Kidney tubule cell (primary cell): ENCODE measurements at regions not wholly inside any gene's neighbourhood (a gene's known extent, or its start where the extent isn't known, plus 50 kb on each side); places are given as distances from the start of the nearest gene placed in this dataset.

Experiments used
- DNase-seq: peaks from one replicate; pipeline ENCODE4 v3.0.0-alpha.2; 2018; ENCODE audit warnings: low spot score

DNA sequence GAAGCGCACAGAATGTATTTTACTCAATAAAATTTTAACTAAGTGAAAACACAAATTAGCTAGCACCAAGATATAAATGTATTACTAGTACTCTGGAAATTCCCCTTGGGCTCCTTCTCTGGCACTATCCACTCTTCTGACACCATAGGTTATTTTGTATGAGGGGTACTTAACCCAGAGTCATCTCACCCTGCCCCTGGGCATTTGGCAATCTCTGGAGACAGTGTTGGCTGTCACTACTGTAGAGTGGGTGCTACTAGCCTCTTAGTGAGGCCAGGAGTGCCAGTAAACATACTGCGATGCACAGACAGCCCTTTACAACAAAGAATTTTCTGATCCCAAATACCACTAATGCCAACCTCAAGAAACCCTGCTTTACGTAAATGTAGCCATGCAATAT, 246.3 kb upstream of the KBTBD8 start:
- no peak for DNase-seq

DNA sequence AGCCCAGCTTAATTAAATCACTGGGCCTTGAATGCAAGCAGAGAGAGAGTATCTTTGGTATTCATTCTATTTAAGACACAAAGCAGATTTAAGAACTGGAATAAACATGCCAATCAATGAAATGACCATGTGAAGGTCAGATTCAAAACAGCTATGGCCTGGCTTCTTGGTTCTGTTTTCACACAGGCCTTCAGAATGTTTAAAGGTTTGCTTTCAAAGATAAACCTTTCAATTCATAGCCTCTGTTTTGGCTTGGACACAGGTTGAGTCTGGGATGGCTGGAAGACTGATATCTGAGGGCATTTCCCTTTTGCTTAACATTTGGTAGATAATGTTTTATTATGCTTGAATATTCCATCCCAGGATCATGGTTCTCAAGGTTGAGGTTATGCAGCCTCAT, 244.4 kb upstream of the KBTBD8 start:
- no peak for DNase-seq

DNA sequence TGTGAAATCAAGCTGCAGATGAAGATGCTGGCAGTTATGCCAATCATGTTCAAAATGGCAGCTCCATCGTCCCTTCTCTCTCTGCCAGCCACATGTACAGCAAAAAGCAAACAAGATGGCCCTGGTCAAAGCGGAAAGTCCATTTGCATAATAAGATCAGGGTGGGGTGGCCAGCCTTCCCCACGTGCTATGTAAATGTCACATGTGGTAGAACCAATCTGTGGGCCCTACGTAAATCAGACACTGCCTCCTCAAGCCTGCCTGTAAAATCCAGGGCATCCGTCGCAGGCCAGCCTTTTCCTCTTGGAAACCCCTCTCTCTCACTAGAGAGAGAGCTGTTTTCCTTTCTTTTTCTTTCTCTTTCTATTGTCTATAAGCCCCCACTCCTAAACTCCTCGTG, 243.5 kb upstream of the KBTBD8 start:
- DNase-seq, result no peak

DNA sequence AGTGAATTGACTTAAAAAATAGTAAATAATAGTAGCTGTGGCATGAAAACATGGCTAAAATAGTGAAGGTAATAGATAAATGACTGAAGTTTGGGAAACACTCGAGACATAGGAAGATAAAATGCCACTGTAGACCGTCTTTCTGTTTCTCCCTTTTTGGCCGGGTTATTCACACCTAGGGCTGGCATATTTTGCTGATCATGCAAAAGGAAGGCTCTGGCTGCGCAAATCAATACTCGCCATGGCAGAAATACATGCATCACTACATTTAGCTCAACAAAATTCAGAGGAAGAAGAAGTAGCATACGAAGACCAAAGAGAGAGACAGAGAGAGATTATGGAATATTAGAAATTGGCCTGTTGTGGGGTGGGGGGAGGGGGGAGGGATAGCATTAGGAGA, 242.2 kb upstream of the KBTBD8 start:
- no peak for DNase-seq

DNA sequence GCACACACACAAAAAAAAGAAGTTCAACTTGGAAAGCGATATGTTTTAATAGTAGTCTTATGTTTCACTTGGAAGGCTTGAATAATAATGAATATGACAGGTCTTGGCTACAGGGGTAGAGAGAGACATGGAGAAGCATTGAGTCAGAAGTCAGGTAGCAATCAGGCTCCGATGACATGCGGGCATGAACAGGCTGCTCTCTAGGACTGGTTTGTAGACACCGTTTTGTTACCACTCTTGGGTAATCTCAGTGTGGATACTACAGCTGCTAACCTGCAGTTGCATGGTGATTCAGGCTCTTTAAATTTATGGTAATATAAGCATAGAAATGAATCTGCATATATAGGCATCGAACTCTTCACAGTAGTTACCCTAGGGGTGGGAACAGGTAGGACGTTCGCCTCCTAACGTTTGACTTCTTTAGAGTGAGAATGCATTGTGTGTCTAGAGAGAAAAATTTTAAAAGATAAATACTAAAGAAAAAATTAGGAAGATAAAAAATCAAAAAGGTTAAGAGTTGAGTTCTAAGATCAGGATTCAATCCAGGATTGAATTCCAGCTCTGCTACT, 241.6 kb upstream of the KBTBD8 start:
- no peak for DNase-seq

DNA sequence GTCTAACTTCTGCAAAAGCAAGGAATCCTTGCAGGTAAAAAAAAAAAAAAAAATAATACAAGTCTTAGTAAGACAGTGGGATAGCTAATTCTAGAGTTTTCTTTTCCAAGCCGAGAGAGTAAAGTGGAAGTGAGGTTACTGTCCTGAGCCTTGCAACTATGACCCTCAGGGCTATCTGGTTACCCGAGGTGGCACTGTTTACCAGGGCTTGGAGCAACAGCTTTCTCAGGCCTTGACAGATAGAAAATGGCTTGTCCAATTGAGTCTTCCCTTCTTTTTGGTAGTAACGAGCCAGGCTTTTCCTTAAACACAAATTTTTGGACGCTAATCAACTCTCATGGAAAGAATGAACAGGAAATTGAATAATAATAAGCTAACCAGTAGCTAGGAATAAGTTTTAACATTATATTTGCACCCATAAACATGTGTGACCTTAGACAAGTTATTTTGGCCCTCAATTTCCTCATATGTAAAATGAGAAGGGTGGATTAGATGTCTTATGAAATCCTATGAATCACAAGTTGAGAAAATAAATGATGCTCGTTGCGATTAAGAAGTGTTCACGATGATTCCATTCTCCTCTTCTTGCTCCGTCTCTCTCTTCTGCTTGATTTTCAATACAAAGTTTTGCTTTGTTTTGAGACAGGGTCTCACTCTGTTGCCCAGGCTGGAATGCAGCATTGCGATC, 236.9 kb upstream of the KBTBD8 start:
- DNase-seq, result no peak

DNA sequence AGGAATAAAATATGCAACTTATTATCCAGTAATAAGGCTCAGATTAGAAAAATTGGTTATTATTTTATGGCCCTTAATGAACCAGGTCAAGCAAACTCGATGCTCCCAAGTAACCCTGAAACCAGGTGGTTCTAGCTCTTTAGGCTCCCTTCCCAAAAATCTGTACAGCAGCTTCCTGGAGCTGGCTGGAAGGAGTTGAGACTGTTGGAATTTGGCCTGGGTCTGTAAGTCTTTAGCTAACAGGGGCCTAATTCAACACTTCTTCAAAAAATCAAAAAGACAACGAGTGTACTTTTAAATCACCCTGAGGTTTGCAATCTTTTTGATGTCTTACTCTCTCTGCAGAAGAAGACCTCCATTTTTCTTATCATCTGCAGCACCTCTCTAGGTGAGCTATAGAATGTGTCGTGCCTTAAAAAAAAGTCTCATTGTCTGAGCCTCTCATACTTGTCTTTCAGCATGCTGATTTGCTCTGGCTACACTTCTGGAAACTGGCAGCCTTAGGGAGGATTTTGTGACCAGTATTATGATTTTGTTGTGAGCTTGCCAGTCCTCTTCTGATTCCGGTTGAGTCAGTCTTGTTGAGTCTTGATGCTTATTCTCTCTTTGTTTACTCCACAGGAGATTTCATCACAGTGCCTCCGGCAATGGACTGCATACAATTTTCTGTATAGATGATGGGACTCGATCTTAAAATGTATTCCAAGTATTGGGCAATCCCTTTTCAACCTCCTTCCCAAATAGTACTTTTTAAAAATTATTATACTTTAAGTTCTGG, 235.0 kb upstream of the KBTBD8 start:
- no peak for DNase-seq

DNA sequence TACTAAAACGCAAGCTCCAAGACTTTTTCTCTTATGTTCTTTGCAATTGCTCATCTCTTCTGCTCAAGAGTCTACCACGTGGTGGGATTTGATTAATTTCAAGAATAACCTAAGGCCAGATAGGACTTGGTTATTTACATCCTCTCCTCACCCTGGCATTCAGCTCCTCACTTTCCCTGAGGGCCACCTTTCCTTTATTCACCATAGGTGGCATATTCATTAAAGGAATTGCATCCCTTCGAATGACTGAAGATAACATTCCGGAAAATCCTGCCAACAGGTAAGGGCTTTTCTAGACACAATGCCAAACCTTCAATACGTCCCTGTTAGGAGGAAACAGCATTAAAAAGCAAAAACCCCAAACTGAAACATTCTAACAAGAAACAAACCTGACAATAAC, 220.0 kb upstream of the KBTBD8 start:
- no peak for DNase-seq

DNA sequence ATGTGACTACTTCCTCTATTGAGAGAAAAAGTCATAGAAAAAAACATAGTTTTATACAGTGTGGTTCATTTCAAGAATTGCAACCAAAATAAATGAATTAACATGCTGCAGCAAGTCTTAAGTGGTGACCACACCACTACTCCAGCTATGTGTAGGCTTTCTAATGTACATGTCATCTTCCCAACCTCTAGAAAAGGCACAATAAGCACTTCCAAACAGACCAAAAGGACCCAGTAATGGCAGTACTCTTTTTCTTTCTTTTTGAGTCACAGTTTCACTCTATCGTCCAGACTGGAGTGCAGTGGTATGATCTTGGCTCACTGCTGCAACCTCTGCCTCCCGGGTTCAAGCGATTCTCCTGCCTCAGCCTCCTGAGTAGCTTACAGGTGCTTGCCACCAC, 219.3 kb upstream of the KBTBD8 start:
- no peak for DNase-seq

DNA sequence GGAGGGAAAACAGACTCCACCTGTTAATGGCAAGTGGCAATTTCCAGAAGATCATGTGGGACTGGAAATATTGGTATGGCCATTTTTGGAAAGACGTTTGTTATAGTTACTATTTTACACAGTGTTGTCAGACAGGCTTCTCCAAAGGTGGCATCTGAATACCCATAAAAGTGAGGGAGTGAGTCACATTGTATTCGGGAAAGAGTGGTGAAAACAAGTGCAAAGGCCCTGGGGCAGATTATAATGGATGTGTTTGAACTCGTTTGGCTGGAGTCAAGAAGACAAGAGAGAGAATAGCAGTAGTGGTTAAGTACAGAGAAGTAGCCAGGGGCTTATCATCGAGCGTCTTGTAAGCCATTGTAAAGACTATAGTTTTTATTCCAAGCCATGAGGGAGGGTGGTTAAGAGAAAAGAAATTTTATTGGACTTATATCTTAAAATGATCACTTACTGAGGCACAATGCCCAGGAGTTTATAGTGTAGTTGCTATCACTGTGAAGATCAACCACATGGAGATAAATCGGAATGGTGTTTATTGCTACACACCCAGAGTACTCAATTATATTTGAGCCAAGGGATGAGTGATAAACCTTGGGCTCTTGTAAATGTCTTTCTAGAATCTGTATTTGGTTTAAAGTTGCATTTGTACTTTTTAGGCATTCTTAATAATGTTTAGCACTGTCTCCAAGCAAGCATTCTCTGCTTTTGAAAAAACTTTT, 212.8 kb upstream of the KBTBD8 start:
- no peak for DNase-seq

DNA sequence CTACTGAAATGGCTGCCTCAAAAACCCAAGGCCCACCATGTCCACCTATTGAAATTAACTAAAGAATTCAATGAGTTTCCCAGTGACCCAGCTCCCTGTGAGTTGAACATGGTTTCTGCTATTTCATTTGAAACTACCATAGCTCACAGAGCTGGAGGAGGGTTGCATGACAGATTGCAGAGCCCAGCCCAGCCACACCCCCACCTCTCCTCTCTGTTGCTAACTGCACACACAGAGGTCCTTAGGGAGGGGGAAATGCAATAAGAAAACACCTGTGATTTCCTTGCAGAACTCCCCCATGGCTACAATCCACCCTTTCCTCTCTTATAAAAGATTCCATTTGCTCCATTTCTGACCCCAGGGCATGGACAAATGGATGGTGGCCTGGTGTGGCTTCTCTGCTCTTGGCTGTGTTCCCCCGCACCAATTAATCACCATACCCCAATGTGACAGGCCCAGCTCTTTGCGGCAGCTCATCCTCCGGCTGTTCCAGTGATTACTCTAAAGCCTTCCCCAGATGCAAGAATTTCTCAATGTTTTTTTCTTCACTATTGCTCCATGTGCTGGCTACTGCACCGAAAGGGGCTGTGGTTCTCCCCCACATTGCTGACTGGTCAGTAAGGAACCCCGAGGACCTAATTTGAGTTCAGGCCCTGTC, 208.4 kb upstream of the KBTBD8 start:
- DNase-seq, result no peak

DNA sequence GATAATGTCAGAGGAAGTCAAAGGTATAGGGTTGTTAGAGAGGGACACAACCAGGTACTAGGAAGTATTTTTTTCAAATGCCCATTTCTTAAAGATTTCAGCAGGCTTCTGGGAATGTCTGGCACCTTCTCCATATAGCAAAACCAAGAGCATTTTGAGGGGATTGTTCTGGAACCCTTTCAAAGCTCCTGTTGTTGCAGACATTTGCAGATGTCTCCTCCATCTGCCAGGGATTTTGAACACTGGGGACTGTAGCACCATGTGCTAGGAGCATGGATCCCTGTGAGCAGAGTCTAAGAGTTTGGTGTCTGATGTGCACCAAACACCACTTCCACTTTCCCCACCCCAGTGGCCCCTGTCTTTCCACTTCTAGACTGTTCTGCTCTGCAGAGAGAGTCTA, 206.0 kb upstream of the KBTBD8 start:
- DNase-seq, result no peak

DNA sequence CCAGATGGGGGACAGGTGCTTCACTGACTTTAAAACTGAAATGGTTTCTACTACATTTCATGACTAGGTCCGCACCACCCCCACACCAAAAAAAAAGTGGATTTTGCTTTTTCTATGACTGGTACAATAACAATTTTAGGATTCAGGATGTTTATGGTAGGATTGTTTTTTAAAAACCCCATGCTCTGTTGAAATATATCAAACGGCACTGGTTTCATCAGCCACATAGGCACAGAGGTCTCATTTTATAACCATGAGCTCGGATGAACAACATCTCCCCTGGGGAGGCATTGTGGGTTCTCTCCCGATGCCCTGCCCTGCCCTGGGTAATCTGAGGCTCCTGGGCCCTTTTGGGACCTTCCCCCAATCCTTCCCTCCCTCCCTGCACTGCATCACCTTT, 202.7 kb upstream of the KBTBD8 start:
- DNase-seq, result no peak

DNA sequence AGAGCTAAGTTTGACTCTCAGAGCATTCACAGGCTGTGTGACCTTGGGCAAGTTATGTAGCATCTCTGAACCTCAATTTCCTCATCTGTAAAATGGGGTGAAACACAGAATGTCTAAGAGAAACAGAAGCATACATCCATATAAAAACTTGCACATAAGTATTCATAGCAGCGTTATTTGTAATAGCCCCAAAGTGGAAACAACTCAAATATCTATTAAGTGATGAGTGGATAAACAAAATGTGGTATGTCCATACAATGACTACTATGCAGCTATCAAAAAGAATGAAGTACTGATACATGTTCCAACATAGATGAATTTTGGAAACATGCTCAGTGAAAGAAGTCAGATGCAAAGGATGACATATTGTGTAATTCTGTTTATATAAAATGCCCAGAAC, 201.8 kb upstream of the KBTBD8 start:
- no peak for DNase-seq

DNA sequence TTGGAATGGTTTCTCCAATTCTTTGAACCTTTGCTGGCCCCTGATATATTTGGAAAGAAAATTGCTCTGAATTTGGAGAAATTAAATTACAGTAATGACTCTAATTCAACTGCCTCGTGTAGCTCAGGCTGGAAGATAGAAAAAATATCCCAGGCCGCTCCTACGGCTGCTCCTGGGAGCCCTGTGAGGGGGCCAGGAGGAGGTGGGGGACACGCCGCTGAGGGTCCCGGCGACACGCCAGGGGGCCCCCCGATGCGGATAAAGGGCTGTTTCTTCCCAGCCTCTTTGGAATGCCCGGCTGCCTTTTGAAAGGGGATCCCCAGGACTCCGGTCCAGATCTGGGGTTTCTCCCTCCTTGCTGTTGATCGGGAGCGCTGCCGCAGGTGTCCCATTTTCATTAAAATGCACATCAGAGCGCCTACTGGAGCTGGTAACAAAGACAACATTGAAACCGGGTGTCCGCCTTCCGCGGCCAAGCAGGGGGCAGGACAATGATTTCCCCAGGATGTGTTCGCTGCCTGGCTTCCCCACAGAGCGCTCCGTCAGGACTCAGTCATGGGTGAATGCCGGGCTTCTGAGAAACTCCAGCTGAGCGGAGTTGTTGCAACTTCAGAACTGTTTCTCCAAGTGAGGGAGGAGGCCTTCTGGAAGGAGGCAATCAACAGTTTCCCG, 200.1 kb upstream of the KBTBD8 start:
- peak; percentile 82 for DNase-seq

DNA sequence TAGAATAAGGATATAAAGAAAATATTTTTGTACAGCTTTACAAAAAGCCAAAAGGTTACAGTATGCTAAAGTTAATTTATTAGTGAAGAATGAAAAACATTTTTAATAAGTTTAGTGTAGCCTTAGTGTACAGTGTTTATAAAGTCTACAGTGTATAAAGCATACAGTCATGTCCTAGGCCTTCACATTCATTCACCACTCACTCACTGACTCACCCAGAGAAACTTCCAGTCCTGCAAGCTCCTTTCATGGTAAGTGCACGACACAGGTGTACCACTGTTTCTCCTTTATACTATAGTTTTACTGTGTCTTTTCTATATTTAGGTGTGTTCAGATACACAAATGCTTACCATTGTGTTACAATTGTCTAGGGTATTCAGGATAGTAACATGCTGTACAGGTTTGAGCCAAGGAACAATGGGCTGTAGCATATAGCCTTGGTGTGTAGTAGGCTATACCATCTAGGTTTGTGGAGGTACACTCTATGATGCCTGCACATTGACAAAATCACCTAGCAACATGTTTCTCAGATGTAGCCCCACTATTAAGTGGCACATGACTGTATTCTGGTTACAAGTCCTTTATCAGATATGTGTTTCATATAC, 197.1 kb upstream of the KBTBD8 start:
- peak; percentile 68 for DNase-seq

DNA sequence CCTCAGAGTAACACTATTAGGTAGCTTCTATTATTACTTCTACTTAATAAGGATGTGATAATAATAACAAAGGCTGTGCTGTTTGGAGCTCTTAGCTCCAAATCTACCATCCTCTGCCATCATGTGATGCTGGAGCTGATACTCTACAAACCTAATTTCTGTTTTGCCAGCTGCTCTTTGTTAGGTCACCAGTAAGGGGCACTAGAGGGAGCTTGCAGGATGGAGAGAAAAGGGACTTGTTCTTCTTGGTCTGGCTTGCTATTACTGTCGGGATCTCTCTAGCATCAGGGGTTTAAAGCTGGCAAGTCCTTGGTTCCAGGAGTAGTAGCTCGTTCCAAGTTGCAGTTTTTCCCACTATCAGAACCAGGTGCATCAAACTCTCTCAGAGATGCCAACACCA, 194.9 kb upstream of the KBTBD8 start:
- no peak for DNase-seq

DNA sequence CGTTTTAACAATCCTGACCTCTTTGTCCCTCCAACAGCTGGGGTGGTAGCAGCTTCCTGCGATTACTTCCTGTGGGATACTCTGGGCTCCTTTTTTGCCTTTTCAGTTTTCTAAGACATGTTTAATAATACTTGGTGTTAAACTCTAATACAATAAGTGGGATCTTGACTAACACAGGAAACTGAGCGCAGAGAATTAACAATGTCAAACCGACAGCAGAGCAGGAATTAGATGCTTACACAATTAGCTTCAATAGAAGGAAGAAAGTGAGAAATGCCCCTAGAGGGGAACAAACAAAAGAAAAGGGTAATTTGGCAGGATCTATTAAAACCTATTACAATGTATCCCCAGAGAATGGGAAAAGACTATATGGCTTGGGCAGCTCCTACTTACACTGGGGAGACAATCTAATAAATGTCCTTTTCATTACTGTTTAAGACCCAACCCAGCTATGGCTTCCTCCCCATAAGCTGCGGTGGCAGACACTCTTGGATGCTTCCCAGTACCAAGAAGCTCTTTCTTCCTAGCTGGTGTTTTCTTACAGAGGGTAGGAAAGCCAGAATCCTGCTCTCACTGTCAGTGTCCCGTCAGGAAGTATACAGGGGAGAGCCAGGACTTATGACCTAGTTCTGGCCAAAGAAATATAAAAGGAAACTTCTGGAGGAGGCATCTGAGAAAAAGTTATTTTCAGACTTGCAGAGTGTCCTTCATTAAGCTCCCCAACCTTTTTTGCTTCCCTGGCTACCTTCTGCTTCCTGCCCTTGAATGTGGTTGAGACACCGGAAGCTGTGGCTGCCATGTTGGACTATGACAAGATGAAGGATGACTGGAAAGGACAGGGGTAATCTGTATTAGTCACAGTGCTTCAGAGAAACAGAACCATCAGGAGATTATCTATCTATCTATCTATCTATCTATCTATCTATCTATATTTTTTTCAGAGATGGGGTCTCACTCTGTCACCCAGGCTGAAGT, 194.1 kb upstream of the KBTBD8 start:
- no peak for DNase-seq

DNA sequence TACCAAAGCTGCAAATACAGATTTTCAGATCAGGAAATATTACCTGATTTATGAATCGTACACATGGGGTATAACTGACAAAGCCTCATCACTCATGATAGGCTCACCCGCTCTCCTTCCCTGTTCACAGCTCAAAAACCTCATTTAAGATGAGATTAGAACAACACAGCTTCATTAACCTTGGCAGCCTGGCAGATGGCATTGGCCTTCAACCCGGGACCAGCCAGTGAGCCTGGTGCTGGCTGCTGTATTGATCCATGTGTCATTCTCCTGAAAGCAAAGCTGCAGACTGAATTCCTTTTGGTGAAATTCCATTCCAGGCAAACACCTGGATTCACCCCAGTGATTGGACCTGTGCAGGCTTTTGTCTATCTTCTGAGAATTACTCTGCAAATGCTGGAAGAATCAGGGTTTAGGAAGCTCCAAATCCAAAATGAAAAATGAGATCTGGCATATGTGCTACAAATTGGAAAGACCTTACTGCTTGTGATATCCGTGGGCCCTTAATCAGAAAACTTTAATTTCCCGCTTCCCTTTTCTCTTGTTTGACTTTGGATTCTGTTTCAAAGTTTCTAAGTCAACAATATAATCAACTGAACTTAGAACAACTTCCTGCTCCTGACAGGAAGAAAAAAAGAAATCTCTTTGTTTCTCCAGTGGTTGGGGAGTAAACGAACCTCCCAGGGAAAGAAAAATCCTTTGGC, 189.1 kb upstream of the KBTBD8 start:
- no peak for DNase-seq

DNA sequence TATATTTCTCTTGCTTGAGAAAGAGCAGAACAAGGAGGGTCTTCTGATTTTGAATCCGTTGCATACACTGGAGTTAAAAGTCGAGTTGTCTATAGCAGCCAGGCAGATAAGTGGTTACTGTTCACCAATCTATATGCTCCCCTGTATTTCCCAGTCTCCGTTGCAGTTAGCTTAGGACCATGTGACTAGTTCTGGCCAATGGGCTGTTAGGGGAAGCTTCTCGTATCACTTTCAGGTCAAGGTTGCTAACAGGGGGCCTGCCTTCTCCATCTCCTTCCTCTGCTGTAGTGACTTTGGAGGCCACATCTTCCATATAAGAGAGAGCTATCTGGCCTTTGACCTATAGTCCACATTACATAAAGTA, 188.5 kb upstream of the KBTBD8 start:
- DNase-seq, result no peak
